Pons (tissue), 1 donor: ENCODE measurements at regions not wholly inside any gene's neighbourhood (a gene's known extent, or its start where the extent isn't known, plus 50 kb on each side); places are given as distances from the start of the nearest gene placed in this dataset.
"Not testable (repeated sequence)": the region's sequence is repeated elsewhere in the genome, so short reads cannot be mapped to it uniquely, and the experiment has no call there.

Source experiments
- DNase-seq: peaks from one replicate; pipeline ENCODE4 v3.0.0-alpha.2; 2016; ENCODE audit warnings: low spot score

DNA sequence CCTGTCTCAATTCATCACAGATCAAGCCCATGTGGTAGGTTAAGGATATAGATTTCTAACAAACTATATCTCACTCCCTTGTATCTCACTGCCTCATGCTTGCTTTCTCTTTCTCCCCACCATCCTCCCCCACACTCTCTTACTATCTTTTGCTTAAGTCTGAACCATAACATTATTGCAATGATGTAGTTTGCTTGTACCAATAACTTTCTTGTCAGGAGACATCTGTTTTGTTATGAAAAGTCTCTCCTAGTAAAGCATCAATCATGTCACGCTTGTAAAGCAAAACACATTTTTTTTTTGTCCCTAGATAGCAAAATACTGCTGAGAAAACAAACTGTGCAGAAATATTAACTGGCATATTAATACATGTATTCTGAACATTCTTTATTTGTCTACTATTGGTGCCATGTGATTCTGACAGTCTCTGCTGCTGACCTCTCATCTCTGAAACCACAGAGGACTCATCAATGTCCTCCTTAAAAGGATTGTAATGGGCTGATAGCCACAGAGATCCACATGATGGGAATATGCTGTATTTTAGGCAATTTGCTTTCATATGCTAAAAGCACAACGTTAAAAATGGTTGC, 217.5 kb downstream of the VEGFC start:
- no peak for DNase-seq

DNA sequence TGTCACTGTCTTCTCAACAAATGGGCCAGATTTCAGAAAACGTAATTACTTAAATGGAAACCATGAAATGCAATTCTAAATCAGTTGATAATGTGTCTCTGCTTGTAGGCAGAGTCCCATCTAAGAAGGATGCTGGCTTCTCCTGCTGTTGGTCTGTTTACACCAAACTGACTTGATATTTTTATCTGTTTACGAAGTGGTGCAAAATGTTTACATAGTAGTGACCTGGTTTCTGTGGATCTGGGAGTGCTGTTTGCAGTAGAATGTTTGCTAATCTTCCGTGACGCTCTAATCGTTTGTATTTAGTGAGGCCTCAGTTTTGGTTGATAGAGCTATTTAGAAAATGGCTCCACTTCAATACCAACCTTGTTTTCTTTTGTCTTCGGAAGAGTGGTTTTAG, 213.5 kb downstream of the VEGFC start:
- DNase-seq: no peak

DNA sequence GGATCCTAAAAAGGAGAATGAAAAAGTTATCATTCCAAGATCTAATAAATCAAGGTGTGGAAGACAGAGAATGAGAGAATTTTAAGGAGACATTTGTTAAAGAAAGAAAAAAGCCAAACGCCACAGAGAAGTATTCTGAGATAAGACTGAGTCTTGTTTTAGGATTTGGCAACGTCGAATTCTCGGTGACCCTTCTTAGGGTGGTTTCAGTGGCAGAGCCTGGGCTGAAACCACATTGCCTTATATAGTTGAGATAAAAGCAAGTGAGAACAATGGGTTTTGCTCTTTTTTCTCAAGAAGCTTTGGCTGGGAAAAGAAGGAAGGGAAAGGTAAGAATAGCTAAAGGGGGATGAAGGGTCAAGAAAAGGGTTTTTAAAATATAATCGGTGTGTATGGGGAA, 209.4 kb downstream of the VEGFC start:
- DNase-seq: no peak

DNA sequence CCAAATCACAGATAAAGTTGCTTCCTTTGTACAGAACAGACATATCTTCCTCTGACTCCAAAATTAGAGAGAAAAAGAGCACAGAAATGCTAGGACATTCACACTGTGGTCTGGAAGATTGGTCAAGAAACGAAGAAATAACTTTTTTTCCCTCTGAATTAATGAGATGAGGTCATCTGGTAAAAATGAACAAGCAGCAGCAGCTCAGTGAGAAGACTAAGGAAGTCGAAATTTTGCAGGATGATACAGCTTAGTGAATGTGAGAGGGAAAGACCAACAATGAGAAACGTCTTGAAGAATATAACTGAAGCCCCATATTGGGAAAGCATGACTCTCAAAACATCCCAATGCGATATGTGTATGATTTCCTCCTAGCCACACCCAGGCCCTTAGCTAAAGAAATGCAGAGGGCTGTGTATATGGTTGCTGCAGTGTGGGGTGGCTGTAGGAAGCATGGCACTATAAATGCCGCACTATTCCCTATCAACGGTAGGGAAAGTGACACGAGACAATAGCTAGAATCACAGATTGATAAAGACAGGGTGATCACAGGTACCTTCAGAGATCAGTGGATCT, 208.6 kb downstream of the VEGFC start:
- no peak for DNase-seq

DNA sequence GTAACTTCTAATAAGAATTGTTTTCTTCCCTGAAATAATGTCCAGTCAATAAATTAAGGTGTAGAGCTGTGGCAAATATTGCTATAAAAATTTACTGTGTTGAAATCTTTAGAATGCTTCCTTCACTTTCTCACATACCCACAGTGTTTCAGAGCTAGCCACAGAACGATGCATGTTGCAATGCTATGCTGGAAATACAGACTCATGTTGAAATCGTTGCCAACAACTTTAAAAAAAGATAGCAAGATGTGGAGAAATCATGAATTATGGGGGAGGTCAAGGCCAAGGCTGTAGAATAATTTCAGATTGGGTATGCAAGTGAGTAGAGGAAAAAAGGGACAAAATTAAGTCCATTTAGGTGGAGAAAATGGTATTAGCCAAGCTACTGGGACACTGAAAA, 204.8 kb downstream of the VEGFC start:
- DNase-seq: no peak

DNA sequence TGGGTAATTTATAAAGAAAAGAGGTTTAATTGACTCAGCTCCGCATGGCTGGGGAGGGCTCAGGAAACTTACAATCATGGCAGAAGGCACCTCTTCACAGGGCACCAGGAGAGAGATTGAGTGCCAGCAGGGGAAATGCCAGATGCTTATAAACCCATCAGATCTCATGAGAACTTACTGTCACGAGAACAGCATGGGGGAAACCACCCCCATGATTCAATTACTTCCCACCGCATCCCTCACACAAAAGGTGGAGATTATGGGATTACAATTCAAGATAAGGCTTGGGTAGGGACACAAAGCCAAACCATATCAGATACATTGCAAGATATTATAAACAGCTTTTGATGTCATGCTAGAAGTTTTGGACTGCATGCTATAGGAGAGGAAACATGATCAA, 204.3 kb downstream of the VEGFC start:
- DNase-seq: no peak

DNA sequence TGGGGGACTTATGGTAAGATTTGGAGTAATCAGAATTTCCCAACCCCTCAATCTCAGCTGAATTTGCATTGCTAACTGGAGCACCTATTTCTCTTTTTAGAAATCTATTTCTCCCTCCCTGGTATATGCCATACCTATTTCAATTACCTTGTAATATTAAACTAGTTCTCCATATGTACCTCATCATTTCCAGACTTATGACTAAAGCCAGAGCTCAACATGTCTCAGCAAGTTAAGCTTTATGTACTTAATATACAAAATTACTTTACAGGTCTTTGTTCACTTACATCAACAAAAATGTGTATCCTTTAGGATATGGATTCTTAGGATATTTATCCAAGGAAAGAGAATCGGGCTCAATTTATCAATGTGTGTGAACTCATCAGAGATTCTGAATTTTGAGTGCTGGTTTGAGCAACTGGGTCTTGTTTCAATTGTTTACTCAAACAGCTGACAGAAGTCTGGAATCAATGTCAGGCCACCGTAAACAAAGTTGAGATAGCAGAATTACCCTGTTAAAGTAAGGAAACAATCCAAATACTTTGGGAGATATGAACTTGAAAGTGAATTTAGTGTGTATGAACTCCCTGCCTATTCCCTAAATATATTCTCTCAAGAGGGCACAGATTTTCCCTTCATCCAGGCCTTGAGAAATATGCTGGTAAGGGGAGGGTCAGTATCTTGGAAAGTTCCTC, 199.6 kb downstream of the VEGFC start:
- no peak for DNase-seq

DNA sequence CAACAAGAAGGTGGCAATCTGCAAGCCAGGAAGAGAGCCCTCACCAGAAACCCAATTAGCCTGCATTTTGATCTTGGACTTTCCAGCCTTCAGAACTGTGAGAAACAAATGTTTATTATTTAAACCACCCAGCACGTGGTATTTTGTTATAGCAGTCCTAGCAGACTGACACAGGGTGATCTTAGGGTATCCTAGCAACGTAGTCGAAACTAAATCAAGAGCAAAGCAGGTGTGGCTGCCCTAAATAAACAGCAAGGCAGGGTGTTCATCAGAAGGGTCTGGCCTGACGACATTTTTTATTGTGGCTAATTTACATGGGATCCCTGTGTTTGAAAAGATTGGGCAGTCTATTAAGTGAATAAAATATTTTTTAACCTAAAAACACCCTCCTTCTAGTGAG, 198.8 kb downstream of the VEGFC start:
- no peak for DNase-seq

DNA sequence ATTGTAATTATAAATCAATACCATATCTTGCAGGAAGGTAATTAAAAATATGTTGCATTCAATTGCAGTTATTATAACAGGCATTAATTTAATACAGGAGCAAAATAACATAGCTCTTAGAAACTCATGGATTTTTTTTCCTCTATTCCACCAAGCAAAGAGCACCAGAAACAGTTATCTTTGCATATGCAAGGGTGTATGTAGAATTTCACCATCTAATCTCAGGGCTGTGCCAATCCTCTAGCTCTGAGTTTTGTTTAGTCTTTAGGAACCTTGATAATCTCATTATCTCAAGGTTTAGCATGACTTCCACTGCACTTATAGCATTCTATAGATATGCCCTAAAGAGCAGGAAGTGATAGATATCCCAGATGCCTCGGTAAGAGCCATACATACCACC, 197.5 kb downstream of the VEGFC start:
- no peak for DNase-seq

DNA sequence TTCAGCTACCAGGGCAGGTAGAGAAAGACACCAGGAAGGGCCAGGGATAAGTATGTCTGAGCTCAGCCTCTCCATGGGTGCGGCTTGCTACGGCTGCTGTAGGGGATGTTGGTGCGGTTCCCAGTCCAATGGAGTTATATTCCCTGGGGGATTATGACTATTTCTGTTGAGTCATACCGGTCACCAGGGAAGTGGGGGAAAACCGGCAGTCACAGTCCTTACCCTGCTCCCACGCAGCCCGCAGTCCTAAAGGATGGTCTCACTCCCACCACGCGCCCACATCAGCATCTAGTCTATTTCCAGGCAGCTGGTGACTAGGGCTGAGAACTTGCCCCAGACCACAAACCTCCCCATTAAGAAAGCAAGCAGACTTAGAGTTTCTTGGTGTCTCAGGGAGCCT, 191.6 kb downstream of the VEGFC start:
- no peak for DNase-seq

DNA sequence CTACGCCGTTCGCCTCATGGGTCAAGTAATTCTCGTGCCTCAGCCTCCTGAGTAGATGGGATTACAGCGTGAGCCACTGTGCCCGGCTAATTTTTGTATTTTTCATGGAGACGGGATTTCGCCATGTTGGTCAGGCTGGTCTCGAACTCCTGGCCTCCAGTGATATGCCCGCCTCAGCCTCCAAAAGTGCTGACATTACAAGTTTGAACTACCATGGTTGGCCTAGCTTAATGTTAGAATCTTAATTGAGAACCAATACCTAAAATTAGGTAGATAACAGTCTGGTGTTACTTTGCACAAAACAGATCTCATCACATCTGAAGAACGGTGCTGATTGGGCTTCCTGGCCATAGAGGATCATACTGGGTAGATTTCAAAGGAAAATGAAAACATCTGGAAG, 184.9 kb downstream of the VEGFC start:
- DNase-seq: no peak

DNA sequence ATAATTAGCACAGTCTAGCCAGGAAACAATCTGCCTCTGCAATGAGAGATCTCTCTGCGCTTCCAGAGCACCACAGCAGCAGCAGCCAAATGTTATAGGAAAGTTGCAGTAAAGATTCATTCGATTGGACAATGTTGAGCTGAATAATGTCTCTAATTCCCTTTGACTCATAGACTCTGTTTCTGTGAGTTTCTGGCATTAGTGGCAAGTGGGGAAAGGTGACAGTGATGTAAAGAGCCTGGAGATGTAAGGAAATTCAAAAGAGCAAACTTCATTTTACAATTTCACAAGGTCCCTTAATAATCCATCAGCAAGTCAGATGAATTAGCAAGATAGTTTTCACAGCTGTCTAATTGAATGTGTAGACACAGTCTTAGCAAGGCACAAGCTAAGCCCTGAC, 184.4 kb downstream of the VEGFC start:
- no peak for DNase-seq

DNA sequence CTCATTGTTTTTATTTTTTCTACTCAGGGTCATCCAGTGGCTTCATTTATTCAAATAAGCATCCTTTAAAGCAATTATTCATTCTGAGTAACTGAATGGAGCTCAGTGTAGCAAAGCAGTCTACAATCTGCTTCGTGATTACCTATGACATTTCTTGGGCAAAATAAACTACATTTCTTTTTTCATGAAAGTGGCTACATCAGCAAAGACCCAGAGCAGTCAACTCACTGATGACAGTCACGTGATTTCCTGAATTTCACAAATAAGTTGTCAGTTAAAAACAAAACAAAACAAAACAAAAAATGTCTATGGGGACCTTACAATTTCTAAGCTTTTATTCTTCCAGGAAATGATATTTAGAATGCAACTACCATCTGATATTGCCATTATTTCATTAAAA, 182.1 kb downstream of the VEGFC start:
- DNase-seq: no peak

DNA sequence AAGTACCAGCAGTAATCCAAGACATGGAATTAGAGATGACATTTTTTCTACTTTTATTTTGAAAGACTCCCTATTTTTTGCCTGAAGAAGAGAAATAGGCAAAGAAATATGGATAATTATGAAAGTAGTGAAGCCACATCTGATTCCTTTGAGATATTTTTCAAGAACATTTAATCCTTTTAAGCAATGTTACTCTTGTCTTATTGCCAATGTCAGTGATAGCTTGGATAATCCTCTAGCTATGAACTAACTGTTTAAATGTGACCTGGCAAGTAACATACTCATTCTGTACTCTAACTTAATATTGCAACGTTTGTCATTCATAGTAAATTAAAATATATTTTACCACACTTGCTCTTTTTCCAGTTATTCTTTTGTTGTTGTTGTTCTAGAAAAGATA, 181.3 kb downstream of the VEGFC start:
- no peak for DNase-seq

DNA sequence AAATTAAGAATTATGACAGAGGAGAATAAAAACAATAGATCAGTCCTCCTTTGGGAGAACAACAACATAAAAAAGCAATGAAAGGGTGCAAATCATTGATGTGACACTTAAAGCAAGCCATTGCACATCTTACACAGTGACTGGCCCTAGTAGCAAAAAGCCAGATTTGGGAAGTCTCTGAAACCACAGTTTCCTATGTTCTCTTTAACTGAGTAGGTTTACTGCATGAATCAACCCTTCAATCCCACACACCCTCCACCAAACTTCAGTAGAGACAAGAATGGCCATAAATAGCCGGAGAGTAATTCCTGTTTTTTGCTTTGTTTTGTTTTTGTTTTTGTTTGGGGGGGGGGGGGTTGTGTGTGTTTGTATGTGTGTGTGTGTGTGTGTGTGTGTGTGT, 180.8 kb downstream of the VEGFC start:
- DNase-seq: no peak

DNA sequence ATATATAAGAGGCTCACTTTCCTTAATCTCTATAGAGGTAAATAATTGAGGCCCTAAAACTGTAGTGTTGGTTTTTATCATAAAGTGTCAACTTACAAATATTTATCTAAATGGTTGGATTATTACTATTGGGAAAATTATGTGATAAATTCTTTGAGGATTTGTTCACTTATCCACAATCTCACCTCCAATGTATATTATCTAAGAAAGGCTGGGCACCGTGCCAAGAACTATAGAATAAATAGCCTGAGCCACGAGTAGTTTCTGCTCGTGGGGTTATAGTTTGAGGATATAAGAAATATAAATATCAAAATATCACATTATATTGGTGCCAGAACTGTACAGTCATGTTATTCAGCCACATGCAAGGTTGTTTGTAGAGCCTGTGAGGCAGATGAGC, 177.9 kb downstream of the VEGFC start:
- no peak for DNase-seq

DNA sequence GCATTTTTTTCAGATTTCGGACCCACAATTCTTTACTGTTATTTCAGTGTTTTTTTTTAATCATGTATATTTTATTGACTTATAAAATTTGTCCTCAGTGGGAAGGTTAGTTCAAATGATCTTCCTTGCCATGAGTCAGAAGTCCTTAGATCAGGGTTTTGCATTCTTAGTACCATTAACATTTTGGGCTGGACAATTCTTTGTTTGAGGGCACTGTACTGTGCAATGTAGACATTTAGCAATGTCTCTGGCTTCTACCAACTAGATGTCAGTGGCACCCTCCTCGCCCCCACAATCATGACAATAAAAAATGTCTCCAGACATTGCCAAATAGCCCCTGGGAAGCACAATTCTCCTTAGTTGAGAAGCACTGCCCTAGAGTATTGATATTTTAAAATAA, 176.6 kb downstream of the VEGFC start:
- no peak for DNase-seq

DNA sequence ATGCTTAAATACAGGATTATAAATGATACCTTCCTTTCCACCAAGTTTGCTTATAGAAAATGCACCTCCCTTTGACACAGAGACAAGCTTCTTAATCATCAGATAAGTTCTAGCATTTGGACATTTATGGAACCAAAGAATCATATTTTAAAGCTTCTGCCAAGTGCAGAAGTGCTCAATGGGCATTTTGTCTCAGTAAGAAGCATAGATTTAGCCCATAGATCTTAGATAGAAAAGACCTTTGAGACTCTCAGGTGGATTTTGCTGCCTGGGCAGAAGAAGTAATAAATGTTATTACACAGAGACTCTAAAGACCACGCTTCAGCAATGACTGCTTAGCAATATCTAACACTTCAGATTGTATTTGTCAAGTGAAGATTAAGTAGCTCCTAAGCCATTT, 174.6 kb downstream of the VEGFC start:
- DNase-seq: no peak

DNA sequence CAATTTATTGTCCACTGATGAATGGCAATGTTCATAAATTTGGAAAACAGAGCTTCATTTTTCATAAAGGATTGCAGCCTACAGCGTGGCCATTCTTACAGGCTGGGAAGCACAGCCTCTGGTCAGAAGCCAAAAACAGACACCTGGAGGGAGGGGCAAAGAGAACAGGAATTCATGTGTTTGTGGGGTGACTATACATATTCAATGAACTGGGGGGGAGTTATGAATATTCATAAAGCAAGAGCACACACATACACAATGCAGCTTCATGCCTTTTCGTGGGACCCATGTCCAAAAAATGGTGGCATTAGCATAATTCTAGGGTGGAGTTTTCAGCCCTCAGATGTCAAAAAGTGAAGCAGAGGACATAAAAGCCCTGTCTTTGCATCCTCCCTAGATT, 173.3 kb downstream of the VEGFC start:
- DNase-seq: no peak

DNA sequence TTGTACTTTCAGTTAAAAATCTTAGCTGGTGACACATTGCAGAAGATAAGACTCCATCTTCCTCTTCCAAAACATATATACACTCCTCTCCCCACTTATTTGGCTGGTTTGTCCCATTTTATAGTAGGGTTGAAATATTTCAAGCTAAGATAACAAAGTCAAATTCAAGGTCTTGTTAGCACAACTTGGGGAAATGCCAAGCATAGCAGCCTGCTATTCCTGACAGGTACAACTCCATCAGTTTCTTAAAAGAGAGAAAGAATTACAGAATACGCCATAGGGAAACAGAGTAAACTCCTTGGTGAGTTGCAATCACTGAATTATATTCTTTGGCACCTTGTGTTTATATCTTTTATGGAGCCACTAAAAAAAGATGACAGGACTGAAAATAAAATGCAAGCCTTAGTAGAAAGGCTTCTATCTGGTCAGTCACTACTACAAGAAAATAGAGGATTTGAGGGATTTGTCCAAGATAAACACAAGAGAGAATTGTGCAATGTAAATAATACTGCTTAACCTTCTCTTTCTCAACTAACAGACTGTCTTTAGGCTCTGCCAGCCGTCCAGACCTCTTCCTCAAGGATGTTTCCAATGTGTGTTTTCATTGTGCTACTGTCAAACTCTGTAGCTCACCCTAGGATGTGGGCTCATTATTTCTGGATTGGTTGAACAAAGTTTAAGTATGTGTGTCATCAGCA, 170.3 kb downstream of the VEGFC start:
- no peak for DNase-seq

DNA sequence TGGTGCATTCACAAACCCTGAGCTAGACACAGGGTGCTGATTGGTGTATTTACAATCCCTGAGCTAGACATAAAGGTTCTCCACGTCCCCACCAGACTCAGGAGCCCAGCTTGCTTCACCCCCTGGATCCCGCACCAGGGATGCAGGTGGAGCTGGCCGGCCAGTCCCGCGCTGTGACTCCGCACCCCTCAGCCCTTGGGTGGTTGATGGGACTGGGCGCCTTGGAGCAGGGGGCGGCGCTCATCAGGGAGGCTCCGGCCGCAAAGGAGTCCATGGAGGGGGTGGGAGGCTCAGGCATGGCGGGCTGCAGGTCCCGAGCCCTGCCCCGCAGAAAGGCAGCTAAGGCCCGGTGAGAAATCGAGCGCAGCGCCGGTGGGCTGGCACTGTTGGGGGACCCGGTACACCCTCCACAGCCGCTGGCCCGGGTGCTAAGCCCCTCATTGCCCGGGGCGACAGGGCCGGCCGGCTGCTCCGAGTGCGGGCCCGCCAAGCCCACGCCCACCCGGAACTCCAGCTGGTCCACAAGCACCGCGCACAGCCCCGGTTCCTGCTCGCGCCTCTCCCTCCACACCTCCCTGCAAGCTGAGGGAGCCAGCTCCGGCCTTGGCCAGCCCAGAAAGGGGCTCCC, 167.6 kb downstream of the VEGFC start:
- DNase-seq: not testable (repeated sequence)

DNA sequence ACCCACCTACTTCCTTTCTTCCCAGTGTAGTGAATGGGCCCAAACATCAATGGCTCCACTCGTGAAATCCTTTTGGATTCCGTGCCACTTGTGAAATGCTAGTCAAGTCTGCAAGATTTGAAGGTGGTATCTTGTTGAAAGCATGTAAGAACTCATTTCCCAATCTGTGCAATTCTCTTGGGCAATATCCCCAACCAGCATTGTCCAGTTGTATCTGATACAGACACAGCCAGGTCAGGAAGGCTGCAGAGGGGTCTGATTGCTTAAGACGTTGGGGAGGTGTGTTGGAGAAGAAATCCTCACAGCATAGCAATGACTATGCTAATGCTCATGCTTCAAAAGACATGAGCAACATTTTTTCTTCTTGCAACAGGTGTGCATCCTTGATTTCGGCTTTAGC, 164.8 kb downstream of the VEGFC start:
- DNase-seq: no peak

DNA sequence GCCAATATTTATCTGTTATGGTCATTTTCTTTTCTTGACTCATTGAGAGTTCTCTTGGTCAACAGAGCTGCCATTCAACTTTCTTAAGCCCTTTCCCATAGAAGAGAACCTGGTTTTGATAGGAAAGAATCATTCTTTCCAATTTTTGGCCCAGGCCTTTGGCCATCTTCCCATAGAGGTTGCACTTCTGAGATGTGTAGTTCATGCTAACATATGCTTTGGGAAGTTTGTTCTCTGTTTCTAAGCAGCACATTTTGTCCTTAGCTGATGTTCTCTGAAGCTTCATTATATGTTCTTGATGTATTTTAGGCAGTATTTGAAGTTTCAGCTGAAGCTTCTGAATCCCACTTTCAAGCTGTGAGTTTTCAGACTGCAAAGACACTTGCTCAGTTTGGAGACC, 161.1 kb downstream of the VEGFC start:
- no peak for DNase-seq
